NCI-H345 (cell line): ENCODE measurements at regions not wholly inside any gene's neighbourhood (a gene's known extent, or its start where the extent isn't known, plus 50 kb on each side); places are given as distances from the start of the nearest gene placed in this dataset.
A peak's percentile ranks its signal among the peaks of the same experiment; 100 is the strongest.

Experiments
- DNase-seq: peaks from one replicate; lab custom pipeline; 2025; lab: John Stamatoyannopoulos, UW

DNA sequence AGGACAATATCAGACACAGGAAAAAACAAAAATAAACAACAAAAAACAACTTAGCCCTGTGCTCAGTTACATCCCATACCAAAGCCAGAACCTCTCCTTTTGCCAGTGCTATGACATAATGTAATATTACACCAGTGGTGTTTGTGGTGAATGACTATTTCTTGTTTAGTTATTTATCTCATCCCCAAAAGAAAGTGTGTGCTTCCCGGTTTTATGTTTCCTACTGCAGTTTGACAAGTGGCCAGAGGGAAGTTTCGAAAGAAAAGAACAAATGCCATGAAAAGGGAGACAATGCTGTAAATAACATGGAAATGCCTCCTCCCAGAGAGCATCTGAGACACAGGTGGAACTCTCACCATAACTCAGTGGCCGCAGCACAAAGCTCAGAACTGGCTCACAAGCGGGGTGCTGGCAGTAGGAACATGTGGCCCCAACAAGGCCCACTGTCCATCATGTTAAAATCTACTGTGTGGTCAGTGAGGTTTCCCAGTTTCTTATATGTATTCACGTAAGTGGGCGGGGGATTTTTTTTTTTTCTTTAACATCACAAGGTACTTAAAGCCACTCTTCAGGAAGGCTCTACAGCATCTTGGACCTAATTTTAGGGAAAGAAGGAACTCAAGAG is 158.2 kb downstream of the BARHL2 start:
- no peak for DNase-seq

DNA sequence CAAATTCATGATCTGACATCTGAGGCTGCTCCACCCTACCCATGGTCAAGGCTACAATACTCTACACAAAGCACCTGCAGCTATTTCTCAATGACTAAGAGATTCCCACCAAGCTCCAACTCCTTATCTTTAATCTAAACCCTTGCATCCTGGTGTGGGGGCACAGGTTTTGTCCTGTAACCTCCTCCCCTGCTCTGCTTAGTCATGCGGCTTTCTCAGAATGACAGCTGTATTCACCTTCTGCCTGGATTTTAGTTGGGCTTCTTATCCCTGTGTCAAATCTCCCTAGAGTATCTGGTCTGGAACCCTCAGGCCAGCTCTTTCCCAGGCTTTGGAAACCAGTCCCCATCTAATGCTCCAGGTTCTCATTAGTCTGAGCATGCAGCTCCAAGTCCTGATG is 159.0 kb downstream of the BARHL2 start:
- no peak for DNase-seq

DNA sequence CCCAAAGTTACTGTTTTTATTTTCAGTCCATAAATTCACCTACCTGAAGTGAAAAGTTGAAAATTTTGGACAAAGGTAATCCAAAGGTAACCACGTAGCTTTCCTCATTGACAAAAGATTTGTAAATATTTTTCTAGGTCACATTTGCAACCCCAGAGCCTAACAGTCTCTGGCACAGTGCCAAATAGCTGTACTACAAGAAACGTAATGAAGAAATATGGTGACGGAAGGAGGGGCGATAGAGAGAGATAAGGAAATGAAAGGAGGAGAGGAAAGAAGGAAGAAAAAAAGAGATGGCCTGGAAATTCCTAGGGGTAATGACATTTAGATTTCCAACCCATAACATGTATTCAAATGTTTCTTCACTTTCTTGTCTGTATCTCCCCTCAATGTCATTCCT is 159.4 kb downstream of the BARHL2 start:
- no peak for DNase-seq

DNA sequence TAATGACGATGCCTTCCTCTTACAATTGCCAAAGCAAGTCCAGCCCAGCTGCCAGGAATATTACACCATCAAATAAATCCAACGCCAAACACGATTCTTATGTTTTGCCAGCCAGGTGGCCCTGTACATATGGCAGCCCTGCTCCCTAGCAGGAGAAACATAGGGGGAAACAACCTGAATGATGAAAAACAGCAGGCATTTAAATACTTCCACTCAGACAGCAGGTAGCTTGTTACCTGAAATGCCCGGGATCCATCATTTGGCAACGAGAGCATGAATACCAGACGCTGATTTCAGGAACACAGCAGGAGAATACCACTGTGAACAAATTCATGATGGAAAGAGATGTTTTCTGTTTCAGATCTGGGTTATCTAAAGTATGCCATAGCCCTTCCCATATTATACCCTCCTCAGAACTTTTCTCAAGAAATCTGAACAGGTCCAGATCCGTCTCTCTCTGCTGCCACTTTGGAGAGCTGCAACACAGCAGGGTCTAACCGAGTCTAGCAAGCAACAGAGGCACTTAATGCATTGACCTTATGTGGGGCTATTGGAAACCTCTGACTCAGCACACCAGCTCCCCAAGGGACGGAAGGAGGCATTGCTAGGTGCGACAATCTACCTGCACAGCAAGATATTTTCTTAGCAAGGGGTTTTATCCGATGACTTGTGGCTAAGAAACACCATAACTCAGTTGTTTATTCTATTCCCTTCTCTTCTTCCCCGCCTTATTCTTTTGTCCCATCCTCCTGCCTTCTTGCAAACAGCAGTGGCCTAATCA is 166.3 kb downstream of the BARHL2 start:
- no peak for DNase-seq

DNA sequence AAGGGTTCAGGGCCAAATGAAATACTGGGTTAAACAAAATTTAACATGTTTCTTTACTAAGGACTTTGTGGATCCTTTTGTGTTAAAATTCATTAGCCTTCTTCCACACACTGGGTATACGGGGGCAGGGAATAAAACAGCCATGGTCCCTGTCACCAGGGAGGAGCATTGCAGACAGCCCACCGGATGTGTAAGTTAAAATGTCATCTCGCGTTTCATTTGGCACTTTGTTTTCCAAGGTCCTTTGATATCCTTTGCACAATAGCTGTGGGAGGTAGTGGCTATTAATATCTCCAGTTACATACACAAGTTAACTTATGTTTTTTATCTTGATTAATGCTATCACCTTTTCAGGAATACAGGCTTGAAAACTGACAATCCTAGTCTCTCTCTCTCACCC is 172.7 kb downstream of the BARHL2 start:
- DNase-seq = no peak

DNA sequence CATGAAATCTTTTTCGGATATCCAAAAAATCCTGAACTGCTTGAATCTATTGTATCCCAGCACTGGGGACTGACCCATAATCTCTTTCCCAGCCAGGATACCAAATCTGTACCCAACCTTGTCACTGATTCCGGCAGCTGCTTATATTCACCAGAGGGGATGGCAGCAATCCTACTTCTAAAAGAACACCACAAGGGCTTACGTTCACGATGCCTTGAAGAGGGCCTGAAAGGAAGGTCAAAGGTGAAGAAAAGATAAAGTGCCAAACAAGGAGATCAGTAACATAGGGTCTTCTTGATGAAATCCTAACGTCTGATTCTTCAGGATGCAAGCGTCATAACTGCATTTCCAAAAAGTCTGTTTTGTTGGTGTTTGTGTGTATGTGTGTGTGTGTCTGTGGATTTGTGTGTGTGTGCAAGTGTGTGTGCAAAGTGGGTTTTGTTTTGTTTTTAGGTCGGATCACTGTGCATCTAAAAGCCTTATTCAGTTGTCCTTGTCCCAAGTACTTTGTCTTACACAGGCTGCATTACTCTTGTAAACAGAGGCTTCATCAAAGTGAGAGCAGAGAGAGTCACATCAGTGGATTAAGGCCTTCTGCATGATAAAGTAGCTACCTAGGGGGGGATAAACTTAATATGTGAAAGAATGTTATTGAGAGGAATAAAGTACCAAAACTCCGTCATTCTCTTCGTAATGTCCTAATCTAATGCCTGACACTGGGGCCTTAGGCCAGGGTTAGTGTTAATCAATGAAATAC is 179.3 kb downstream of the BARHL2 start:
- DNase-seq = no peak

DNA sequence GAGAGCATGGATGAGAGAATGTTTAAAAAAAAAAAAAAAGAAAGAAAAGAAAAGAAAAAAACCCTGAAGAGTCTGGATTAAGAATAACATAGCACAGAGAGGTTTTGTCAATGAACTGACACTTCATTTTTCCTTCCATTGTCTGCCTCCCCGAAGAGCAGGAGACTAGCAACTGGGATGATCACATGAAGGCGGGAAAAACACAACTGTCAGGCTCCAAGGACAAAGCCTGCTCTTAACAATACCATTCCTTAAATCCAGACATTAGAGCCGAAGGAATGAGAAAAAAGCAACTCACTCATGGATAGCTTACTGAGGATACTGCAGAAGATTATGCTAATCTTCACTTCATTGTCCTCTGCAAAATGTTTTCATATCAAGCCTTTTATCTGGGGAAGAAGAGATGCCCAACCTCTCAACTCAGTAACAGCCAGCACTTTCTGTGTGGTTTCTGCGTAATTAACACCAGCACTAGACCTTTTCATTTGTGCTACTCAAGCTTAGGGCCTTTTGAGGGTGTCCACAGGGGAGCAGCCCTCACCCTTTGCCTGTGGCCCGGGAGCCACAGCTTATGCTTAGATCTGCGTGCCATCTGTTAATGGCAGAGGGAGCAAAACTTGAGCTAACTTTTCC is 182.3 kb downstream of the BARHL2 start:
- DNase-seq = peak; percentile 35

DNA sequence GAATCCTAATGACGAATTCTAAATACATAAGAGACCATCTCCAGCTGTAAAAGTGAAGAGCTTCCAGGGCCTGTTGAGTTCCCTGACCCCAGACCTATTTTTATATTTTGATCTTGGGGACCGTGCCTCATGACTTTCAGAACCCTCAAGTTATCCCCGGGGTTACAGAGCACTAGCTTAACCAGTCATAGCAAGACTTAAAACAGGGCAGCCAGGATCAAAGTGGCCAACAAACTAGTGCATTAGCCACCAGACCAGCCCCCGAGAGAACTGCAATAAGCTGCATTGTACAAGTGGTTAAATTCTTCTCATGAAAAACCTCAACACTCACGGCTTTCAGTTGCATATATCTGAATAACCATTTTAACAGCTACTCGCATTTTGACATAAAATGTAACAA is 183.0 kb downstream of the BARHL2 start:
- DNase-seq = no peak

DNA sequence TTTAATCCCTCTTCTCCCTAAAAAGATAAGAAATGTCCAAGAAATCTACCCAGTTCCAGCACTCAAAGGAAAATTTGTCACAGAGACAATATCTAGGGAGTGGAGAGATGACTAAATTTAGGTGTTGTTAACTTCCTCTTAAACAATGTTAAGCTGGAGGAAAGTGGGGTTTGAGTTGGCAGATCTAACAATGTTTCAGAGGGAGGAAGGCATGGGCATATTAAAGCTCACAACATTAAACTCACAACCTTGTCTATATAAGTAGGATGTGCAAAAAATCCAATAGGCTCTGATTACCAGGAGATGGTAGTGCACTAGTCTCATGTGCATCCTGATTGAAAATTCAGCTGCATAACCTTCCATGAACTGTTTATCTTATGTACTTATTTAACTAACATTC is 190.1 kb downstream of the BARHL2 start:
- no peak for DNase-seq

DNA sequence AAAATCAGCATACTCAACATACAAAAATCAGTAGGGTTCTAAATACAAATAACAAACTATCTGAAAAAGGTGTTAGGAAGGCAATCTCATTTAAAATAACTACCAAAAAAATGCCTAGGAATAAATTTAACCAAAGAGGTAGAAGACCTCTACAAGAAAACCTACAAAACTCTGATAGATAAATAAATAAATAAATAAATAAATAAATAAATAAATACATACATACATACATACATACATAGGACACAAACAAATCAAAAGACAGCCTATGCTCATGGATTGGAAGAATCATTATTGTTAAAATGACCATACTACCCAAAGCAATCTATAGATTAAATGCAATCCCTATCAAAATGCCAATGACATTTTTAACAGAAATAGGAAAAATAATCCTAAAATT is 194.7 kb downstream of the BARHL2 start:
- no peak for DNase-seq

DNA sequence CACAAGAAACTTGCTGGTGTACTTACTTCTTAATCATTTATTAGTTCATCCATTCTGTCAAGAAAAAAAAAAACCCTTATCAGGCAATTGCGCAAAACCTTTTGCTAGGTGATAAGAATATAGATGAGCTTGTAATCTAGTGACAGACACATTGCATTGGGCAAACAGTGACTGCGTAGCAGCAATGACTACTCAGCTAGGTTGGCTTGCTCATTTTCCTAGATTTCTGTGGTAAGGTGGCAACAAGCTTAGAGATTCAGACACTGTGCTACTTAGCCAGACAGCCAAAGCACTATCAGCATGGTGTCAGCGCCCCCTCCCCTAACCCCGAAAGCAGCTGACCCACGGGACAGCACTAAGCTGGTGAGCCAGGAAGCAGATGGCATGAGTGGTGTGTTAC is 203.1 kb downstream of the BARHL2 start:
- no peak for DNase-seq

DNA sequence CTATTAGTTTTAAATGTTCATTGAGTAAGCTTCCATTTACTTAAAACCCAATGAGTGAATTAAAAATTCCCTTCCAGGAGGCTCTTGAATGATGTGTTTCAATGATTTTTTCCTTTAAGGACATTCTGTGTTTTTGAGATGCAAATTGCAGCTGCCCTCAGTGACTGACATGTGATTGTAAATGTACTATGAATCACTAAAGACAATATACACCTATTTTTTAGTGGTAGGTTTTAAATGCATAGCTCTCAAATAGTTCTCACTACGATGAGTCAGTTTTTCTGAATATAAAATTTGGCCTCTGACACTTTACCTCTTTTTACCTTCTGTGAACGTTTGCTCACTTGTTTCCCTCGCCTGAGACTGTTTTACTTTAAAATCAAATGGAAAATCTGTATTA is 204.7 kb downstream of the BARHL2 start:
- DNase-seq = no peak

DNA sequence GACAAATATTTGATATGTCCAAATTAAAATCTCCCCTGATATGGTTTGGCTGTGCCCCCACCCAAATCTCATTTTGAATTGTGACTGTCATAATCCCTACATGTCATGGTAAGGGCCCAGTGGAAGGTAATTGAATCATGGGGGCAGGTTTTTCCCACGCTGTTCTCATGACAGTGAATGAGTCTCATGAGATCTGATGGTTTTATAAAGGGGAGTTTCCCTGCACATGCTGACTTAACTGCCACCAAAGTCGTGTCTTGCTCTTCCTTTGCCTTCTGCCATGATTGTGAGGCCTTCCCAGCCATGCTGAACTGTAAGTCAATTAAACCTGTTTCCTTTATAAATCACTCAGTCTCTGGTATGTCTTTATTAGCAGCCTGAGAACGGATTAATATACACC is 207.0 kb downstream of the BARHL2 start:
- no peak for DNase-seq

DNA sequence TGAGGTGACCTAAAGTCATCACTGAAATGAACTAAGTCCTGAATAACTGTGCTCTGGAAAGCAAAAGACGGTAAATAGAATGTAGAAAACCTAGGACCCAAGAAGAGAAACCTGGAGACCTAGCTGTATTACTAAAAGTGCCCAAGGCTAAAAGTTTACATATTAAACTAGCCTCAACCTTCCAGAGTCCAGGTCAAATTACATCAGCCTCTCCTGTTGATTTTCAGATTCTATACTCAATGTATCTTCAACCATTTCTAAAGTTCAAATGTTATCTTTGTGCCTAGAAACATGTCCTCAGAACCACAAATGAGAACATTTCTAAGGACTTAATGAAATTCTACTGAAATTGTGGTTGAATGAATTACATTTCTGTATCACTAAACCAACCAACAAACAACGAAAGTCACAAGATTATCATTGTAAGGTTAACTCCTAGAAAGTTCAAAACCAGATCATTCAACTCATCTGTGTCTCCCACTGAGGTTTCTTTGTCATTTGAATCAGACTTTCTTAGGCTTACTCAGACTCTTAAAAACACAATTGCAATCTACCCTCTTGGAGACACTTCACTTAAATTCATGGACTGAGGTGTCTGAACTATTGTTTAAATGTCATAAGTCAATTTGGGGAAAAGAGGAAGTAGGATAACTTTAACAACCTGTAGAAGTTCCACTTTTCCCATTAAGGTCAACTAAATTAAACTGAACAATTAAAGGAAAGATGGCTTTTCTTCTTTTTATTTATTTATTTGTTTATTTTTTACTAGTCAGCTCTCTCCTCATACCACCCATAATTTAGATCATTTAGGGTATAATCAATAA is 207.7 kb downstream of the BARHL2 start:
- DNase-seq = no peak

DNA sequence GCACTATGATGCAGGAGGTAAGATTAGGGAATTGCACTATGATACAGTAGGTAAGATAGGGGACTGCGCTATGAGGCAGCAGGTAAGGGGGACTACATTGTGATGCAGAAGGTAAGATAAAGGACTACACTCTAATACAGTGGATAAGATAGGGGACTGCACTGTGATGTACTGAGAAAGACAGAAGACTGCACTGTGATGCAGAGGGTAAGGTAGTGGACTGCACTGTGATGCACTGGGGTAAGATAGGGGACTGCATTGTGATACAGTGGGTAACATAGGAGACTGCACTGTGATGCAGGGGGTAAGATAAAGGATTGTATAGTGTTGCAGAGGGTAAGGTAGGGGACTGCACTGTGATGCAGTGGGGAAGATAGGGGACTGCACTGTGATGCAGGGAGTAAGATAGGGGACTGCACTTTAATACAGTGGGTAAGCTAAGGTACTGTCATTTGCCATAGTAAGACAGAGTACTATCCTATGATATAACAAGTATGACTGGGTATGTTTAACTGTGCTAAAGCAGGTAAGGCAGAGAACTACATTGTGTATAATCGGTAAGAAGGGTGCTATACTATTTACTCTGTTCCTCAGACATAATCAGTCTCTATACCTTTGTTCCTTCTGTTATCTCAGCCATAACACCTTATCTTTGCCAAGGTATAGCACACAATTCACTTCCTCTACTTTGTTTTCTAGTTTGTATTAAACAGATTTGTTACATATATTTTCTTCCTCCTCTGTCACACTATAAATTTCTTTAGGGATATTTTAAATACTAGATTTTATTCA is 208.5 kb downstream of the BARHL2 start:
- no peak for DNase-seq

DNA sequence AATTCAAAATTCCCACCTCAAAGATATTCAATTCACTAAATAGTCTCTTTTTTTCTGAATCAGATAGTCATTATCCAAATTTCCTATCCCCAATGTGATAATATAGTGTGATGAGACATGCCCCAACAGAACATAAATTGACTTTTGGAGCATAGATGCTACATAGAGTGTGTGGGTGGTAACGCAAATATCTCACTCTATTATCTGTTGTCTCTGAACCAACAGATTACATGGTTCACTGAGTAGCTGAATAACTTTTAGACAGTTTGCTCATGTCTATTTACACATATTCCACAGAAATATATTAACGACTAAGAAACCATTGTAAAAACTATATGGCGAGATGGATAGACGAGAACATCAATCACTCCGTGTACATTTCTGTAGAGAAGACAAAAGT is 209.9 kb downstream of the BARHL2 start:
- no peak for DNase-seq

DNA sequence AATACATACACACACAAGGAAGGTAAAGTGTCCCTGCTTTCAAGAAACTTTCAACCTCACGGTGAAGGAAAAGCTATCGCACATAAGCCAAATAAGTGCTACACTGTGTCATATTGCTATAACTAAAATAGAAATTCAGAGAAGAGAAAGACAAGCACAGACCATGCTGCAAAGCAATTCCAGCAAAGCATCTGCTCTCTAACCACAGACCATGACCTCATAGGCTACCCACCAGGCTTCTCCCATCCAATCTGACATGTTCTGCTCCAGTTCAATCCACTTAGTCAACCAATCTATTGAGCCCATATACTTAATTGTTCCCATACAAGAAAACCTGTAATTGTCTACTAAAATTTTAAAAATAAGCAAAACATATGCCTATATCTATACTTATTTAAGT is 211.3 kb downstream of the BARHL2 start:
- DNase-seq = no peak

DNA sequence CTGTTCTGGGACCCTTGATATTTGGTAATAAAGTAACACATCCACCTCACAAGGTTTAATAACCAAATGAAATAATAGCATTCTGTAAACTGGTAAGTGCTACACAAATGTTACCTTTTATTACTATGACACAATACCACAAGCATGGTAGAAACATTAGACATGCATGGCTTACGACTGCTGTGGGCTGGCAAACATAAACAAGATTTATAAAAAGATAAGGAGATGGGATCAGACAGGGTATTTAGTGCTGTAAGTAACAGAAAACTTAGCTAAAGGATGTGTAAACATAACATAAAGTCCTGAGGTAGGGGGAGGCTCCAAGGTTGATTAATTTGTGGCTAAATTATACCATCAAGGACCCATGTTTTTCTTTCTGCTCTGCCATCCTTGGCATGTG is 212.6 kb downstream of the BARHL2 start:
- no peak for DNase-seq

DNA sequence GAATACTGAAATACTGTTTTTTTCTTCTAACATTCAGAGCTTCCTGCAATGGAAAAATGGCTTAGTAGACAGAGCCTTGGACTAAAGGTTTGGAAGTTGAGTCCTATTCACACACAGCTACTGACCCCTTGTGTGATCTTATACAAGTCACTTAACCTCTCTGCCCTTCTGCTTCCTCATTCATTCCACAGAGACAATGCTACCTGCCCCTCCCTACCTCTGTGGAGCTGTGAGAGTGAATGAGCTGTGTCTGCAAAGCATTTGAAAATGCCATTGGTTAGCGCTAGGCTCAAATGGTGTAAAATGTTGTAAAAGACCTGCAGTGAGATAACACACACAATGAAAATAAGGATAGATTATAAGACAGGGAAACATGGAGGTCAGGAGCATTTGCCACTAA is 214.4 kb downstream of the BARHL2 start:
- no peak for DNase-seq

DNA sequence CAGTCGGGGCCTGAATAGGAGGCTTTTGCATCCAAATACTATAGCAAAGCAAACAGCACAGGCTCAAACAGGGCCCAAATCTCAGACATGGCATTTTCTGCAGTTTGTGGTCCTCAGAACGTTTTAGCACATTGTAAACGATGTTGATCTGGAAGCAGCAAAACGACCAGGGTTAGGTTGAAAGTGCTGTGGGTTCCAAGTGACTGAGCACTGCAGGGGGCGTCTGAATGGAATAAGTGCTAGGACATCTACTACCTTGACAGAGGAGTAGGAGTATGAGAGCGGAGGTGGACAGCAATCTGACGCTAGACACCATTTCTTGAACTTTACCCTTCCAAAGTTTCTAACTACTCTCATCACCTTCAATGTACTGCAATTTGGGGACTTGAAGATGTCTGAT is 214.9 kb downstream of the BARHL2 start:
- DNase-seq = no peak

DNA sequence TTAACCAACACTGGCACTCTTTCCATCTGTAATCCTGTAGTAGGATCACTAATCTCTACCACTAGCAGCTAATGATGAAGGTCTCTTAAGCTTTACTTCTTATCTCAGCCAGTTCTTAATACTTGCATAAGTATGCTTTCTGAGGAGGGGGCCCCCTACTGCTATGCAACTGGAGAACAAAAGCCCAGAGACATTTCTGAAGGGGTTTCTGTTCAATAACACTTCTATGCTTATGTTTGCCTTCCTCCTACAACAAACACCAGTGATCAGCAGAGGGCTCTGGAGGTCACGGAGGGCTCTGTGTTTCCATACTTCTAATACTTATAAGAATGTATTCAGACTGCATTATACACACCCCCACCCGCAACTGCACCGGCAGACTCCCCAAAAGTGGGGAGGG is 215.8 kb downstream of the BARHL2 start:
- DNase-seq = no peak
